AML-193 (cell line): ENCODE measurements at regions not wholly inside any gene's neighbourhood (a gene's known extent, or its start where the extent isn't known, plus 50 kb on each side); places are given as distances from the start of the nearest gene placed in this dataset.

Experiments
- DNase-seq, 2 experiments: peaks; one replicate each; lab custom pipeline; 2025; lab: John Stamatoyannopoulos, UW

DNA sequence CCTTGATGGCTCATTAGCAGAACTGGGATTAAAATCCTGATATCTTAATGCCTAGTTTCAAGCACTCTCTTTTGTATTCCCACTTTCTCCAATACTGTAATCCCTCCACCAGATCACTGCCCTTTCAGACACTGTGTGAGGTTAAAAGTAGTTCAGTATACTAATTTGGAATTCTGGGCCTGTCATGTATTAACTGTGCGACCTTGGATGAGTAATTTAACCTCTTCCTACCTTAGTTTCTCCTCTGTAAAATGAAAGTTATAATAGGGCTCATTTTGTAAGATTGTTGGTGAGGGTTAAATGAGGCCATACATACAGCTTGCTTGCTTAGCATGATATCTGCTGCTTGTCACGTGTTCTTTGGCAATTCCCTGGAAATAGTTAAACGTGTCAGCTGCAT, 207.3 kb upstream of the HS3ST1 start:
- DNase-seq = no peak

DNA sequence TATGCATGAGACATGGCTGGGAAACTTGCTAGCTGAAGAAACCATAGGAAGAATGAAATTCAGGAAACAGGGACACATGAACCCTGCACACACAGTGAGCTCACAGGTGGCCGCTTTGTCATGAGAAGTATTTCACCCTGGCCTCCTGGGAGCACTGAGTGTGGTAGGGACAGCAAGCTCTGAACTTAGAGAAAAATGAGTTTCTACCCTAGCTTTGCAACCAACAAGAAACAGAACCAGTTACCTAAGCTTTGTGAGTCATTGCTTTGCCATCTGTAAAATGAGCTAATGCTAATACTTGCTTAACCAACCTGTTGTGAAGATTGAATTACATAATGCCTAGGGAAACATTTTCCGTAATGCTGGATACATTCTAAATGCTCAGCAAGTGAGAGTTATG, 206.6 kb upstream of the HS3ST1 start:
- DNase-seq = no peak

DNA sequence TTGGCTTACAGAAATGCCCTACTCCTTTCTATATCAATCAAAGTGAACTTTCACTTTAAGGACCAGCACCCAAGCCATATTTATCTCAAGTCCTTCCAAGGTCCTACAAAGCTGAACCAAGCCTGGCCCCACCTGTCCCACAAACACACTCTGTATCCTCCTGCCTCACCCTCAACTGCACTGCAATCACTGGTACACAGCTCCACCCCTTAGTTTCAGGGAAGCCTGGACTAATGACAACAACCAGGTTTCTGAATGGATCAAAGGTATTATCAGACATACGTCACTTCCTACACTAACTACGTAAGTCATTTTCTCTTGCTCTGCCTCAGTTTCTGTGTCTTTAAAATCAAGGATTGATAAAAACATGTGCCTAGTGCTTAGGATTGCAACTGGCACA, 205.6 kb upstream of the HS3ST1 start:
- DNase-seq = no peak

DNA sequence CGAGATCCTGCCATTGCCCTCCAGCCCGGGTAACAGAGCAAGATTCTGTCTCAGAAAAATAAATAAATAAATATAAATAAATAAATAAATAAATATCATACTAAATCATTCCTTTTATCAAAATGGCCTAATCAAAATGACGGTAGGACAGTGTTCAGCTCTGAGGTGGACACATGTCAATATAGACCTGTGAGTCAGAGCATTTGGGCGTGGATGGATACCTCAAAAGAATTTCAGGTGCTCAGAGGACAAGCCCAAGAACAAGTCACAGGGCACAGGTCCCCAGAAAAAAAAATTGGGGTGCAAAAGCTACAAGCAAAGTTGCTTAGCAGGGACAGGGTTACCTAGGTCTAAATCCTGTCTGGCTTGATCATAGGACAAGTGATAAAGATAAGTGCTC, 204.7 kb upstream of the HS3ST1 start:
- no peak for DNase-seq

DNA sequence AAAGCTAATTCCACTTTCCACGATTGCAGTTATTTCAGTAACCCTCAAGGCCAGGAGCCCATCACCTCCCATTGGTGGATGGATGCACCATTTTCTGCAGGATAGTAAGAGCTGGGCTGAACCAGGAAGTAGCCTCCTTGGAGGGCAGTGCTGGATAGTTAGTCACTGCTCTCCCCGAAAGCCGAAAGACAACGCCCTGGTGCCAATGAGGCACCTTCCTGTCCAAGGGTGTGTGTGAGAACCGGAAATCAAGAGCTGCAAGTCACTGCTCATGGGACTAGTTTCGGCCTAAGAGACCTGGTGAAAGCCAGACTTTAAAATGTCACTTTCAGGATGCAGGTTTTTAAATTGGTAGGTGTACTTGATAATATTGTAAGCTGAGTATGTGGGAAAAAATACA, 203.8 kb upstream of the HS3ST1 start:
- DNase-seq = no peak

DNA sequence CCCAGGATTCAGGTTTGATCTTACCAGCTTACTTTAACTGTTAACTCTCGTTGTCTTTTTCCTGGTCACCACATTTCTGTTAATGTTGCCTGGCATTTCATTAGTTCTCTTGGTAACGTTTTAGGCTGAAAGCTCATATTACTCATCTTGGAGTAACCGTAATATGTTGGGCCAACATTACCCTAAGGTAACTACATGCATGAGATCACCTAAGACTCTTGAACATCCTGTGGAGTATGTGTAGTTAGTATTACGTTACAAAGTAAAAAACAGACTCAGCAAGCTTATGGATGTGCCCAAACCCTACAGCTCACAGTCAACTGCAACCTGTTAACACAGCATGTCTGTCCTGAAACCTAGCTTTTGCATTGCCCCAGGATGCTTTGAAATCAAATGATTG, 203.3 kb upstream of the HS3ST1 start:
- DNase-seq = no peak

DNA sequence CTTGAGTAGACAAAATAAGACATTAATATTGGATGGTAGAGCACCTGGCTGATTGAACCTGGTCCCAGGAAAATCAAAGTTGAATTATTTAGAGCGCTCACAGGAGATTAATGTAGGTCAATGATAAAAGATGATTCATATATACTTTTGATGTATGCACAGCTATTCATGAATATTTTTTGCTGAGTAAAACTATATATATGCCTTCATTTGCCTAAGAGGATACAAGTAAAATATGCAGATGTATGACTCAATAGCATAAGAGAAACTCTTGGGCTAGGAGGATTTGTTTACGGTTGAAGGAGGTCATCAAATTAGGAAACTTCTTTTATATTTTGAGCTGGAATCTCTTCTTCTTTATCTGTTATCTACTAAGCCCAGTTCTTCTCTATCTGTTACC, 202.7 kb upstream of the HS3ST1 start:
- no peak for DNase-seq

DNA sequence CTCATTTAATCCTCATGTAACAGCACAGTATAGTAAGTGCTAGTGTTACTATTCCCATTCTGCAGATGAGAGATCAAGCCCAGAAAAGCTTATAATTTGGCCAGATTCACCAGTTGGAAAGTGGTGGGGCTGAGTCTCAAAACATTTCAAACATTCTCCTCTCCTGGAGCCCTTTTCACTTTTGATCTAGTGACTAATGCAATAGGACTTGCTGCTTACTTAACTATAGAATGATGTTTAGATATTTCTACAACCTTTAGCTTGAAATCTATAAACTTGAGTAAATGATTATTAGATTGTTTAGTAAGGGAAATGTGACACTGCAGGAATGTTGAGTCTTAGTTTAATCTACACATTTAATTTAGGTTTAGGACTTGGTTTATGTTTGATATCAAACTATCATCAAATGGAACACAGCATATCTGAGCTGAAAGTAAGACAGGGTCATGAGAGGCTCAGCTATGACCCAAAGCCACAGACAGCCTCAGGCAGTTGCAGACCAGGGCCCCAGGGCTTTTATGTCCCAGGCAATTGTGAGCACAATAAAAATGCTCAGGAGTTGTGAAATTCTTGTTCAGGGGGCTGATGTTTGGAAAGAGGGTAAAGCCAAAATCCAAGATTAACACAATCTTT, 199.5 kb upstream of the HS3ST1 start:
- no peak for DNase-seq

DNA sequence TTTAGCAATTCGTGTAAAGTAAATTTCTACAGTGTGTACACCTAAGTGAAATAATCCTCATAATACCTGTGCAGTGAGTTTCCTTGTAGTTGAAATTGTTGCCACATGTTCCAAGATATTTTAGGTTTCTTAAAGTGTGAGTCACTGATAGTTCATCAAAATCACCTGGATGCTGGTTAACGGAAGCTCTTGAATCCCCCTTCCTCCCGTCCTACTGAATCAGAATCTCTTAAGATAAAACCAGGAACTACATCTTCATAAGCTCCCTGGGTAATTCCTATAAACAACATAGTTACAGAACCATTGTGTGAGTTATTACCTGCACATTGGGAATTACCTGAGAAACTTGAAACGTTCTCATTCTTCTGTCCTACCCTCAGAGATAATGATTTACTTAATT, 197.4 kb upstream of the HS3ST1 start:
- DNase-seq = no peak

DNA sequence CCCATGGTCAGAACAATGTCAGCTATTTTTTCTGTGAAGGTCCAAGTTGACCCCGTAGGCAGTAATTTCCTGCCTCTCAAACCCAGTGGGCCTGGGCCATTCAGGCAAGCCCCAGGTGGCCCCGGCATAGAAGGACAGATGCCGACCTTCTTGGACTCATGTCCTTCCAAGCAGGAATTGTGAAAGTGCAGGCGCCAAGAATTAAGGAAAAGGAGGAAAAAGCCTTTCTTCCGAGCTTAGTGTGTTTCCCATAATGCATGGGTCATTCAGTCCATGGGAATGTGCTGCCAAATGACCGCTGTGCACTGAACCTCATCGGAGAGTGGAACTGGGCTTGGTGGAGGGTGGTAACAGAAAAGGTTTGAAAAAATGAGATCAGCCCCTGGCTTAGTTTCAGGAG, 196.5 kb upstream of the HS3ST1 start:
- DNase-seq = no peak

DNA sequence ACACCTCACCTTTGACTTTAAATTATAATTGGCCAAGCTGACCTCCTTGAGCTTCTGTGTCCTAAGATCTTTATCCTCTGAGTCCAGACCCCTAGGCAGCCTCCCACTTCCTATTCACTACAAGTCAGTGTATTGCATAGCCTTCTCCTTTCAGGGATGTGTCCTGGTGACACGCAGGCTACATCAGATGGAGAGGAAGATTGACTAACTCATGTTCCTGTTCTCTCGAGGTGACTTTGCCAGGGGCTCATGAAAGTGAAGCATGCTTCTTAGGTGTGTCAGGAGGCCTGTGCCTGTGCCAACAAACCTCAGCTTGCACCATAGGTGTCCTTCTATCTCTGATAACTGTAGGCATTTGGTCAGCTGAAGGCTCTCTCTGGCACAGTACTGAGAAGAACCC, 195.7 kb upstream of the HS3ST1 start:
- DNase-seq = no peak

DNA sequence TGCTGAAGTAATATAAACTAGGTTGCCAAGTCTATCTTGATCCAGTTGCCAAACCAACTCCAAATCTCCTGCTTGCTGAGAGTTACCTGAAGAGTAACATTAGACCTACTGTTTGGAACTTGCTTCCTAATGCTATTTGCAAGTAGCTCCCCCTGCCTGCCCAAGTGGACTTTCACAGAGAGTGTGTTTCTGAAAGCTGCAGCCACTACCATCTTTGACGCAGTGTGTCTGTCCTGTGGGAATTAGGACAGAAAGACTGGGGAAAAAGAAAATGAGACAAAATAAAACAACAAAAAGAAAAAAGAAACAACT, 195.0 kb upstream of the HS3ST1 start:
- no peak for DNase-seq

DNA sequence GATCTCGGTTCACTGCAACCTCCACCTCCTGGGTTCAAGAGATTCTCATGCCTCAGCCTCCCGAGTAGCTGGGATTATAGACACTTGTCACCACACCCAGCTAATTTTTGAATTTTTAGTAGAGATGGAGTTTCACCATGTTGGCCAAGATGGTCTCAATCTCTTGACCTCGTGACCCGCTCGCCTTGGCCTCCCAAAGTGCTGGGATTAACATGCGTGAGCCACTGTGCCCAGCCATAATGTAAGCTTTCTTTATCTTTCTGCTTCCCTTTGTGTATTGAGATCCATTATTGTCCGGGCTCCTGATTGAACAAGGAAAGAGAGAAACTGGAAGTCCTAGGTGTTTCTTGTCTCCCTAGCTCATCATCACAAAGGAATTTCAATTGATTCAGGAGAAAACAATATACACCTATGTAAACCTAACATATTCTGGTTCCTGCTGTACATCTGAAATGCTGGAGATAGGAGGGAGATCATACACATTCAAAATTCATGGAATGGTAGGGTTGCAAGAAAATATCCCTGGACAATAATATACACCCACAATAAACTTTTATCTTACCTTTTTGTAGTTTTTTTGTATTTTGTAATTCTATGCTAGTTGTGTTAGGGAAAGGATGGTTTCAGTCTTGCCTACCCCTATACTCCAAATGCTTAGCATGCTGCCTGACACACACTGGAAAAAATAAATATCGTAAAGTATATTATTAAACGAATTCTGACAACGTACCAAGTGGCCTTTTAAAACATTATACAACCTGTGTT, 194.4 kb upstream of the HS3ST1 start:
- no peak for DNase-seq

DNA sequence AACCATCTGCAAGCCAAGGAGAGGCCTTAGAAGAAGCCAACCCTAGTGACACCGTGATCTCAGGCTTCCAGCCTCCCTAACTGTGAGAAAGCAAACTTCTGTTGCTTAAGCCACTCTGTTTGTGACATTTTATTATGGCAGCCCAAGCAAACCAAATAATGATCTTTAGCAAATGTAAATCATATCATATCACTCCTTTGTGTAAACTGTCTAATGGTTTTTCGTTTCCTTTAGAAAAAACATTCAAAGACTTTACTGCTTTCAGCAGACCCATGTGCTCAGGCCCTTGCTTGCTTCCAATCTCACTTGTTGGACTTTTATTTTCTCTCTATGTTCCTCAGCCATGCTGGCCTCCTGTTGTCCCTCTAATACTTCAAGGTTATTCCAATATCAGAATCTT, 192.2 kb upstream of the HS3ST1 start:
- no peak for DNase-seq

DNA sequence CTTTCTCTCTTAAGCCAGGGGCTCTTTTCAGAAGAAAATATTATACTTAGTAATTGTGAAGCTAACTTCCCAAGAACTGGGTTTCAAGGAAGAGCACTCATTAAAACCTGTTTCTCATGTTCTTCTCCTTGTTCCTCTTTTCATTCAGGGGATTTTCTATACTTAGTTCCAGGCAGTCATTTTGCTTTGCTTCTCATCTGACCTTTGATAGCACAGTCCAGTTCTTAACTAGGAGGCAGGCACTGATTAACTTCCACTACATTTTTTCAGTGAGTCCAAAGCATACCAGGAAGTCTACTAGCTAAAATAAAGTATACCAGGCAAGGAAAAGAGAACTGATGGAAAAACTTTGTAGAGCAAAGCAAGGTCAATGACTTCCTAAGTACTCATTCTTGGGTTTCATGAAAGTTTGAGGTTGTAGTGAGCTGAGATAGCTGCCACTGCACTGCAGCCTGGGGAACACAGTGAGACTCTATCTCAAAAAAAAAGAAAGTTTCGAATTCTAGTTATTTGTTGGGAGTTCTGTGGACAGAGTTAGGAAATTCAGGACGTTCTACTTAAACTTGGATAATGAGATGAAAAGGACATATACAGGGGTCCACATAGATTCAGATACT, 190.1 kb upstream of the HS3ST1 start:
- no peak for DNase-seq

DNA sequence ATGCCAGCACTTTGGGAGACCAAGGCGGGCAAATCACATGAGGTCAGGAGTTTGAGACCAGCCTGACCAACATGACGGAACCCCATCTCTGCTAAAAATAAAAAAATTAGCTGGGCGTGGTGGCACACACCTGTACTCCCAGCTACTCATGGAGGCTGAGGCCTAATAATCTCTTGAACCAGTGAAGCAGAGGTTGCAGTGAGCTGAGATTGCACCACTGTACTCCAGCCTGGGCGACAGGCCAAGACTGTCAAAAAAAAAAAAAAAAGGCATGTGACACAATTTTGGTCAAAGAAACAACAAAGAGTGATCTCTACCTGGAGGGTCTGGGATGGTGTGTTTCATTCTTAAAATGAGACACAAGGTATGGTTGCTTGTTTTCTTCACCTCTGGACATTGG, 188.2 kb upstream of the HS3ST1 start:
- no peak for DNase-seq

DNA sequence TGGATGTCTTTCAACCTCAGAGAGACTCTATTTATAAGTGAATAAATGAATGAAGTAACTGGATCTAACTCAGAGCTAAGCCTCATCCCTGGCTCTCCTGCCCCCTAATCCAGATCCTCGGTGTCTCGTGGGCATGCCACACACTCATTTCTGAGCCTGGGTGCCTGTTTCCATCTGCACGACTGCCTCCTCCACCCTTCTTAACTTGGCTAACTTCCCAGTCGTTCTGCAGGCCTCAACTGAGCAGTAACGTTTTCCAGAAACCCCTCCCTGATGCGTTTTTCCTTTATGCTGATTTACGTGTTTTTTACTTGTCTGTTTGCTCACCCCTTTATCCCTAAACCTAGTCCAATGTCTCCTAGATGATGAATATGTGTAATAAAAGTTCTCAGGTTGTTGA, 186.9 kb upstream of the HS3ST1 start:
- no peak for DNase-seq

DNA sequence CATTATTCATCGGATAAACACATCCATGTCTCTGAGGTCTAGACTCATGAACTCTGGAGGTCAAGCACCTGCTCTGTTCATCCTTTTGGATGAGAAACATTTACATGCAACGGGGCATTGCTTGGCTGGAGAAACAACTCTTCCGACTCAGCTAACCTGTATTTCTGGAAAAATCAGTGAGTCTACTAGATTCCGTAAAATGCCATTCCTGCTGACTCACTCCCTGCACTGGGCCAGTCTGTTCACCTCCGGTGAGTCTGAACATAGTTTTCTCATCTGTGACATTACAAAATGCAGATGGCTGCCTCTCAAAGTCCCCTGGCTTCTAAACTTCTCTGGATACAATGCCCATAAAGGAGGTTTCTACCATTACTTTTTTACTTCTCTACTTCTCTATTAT, 185.7 kb upstream of the HS3ST1 start:
- no peak for DNase-seq

DNA sequence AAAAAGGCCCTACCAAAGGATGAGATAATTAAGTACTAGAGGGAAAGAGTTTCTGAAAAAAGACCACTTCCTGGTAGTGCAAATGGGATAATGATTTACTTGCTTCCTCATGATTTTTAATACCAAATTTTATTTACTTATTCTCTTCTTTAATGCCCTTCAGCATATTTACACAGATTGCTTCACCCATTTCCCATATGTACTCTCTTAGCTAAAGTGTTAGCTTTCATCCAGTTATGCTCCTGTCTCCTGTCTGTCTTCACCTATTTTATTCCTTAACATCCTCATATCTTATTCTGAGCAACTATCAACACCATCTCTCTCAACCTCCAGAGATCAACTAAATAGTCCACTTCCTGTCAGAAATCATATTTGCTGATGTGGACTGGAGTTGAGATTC, 183.2 kb upstream of the HS3ST1 start:
- DNase-seq = no peak

DNA sequence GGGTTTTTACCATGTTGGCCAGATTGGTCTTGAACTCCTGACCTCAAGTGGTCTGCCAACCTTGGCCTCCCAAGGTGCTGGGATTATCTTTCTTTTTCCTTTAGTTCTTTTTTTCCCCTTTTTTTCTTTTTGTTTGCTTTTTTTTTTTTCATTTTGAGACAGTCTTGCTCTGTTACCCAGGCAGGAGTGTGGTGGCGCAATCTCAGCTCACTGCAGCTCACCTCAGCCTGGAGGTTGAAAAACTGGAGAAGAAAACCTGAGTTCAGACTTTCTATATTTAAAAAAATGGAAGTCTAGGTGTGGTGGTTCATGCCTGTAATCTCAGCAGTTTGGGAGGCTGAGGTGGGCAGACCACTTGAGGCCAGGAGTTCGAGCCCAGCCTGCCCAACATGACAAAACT, 181.1 kb upstream of the HS3ST1 start:
- DNase-seq = no peak

DNA sequence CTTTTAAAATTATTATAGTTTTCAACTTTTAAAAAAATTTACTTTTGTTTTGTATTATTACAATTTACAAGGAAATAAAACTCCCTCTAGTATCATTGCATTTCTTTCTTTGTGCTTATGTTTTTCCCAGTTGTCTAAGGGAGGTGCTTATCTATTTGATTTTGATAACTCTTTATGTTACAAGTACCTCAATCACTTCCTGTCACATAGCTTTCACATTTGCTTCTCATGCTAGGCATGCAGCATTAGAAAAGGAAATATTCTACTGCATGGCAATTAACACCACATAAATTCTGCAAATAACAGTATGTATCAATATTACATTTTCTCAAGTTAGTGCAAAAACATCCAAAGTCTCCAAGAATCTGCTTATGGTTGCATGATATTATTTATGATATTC, 180.3 kb upstream of the HS3ST1 start:
- no peak for DNase-seq

DNA sequence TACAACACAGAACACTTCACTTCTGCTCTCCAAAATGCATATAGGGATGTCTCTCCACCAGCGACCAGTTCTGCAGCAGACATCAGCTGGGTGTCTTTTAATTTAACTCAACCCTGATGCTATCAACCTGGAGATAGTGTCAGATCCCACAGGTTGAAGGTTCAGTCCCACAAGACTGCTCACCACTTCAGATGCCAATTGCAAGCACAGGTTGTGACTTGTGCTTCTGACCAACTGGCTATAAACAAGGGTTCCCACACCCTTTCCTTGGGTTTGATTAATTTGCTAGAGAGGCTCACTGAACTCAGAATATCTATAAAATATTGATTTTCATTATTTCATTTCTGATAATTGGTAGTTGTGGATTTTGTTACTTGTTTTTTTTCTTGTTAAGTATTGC, 177.4 kb upstream of the HS3ST1 start:
- no peak for DNase-seq

DNA sequence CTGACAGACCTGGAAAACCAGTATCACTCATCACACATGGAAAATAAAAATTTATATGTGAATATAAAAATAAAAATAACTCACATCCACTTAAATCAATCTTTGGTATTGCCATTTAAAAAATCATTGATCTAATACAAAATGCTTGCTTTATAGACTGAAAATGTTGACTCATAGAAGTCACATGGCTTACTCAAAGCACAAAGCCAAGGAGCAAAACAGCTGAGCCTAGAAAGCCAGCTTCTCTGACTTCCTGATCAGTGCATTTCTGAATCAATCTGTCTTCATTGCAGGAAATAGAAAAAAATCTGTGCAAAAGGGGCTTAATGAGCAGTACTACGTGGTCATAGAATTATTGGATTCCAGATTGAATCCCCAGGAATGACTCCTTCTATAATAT, 176.9 kb upstream of the HS3ST1 start:
- DNase-seq = no peak

DNA sequence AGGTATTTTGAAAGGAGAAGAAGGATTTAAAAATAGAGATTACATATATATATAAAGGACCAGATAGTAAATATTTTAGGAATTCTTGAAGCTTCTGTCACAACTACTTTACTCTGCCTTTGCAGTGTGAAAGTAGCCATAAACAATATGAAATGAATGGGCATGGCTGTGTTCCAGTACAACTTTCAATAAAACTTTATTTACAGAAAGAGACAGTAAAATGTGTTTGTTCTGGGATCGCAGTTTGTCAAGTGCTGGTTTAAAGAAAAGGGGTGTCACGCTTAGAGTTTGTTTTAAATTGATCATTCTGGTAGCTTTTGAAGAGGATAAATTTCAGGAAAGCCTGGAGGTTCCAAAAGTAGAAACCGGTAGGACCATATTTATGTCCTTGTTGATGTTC, 176.1 kb upstream of the HS3ST1 start:
- no peak for DNase-seq
